ENCODE measurements at regions not wholly inside any gene's neighbourhood (a gene's known extent, or its start where the extent isn't known, plus 50 kb on each side); places are given as distances from the start of the nearest gene placed in this dataset.

DNA sequence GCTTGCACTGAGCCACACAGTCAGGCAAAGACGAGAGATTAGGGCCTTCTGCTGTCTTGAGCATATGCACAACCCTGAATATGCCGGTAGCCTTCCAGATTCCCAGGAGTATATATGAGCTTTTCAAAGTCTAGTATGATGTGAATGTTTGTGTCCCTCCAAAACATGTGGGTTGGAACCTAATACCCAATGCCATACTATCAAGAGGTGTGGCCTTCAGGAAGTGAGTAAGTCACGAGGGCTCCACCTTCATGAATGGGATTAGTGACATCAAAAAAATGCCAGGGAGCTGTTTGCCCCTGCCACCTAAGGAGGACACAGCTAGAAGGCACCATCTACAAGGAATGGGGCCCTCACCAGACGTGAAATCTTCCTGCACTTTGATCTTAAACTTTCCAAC, 105.2 kb downstream of the CH25H start:
- Histone ChIP-seq H3K9me2 (replicated peaks; ENCODE audit: low read length) (no peaks in the 10 kb centered on the region), H3K4me2 (ENCODE audit: low read length) (no peak overlapping the region), H3K36me3 (ENCODE audit: low read depth, low read length) (no peaks in the 10 kb centered on the region), H3K4me3 (ENCODE audit: low read length) (no peak overlapping the region), H3K27me3 (ENCODE audit: low read length) (no peaks in the 10 kb centered on the region), H3F3A (ENCODE audit: low read length, unreplicated experiment) (no peaks in the 10 kb centered on the region), H2AFZ (ENCODE audit: low read length) (0 out of 2 replicates have a peak overlapping the region, but pooled peaks have one; percentile 13), H4K20me1 (ENCODE audit: low read length) (no peaks in the 10 kb centered on the region), H3K9ac (ENCODE audit: low read length) (no peak overlapping the region), H3K27ac (ENCODE audit: low read length) (no peak overlapping the region), H3K9me3 (ENCODE audit: low read length) (no peaks in the 10 kb centered on the region), H3K4me1 (ENCODE audit: insufficient read depth, low read length) (peaks cover 6% of the 10 kb centered on the region; the same call in 1 of the 2 replicates), H3K79me2 (ENCODE audit: low read length) (no peaks in the 10 kb centered on the region)
- no peak for TF ChIP-seq EZH2 (IDR thresholded peaks at IDR 0.05; ENCODE audit: low read length, unreplicated experiment)
- peak; percentile 20 for ATAC-seq
- DNase-seq = peak; percentile 12
- ChIA-PET POLR2A (ENCODE audit: unreplicated experiment) (interaction anchor here (0.6 kb wide), 1 partner anchor 1328 kb away, joined by 3 read pairs; no protein-coding TSS in a partner anchor), CTCF (no interaction called here)
- BruUV-seq (replicated peaks) = no TSS peak
- intact Hi-C loops (cut with micrococcal nuclease) = no loop called here

DNA sequence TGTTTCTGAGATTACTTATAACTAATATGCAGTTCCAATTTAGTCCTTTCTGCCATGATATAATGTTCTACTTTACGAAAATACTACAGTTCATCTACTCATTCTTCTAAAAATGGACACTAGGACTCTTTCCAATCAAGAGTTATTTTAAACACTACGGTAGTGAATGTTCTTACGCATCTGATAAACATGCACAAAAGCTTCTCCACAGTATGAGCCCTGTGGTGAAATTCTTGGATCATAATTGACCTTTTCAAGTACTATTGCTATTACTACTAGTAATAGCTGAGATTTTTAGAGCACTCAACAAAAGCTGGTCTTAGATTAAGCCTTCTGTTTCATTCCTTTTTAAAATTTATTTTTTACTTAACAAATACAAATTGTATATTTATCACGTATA, 106.4 kb downstream of the CH25H start:
- H3K4me1 ChIP-seq (ENCODE audit: insufficient read depth, low read length) = peaks cover 6% of the 10 kb centered on the region; the same call in 1 of the 2 replicates
- intact Hi-C loops (cut with micrococcal nuclease) = no loop called here
- no peaks in the 10 kb centered on the region for H3K36me3 ChIP-seq (ENCODE audit: low read depth, low read length)
- DNase-seq (no peak), ATAC-seq (no peak)
- TF ChIP-seq, protein P1, sequence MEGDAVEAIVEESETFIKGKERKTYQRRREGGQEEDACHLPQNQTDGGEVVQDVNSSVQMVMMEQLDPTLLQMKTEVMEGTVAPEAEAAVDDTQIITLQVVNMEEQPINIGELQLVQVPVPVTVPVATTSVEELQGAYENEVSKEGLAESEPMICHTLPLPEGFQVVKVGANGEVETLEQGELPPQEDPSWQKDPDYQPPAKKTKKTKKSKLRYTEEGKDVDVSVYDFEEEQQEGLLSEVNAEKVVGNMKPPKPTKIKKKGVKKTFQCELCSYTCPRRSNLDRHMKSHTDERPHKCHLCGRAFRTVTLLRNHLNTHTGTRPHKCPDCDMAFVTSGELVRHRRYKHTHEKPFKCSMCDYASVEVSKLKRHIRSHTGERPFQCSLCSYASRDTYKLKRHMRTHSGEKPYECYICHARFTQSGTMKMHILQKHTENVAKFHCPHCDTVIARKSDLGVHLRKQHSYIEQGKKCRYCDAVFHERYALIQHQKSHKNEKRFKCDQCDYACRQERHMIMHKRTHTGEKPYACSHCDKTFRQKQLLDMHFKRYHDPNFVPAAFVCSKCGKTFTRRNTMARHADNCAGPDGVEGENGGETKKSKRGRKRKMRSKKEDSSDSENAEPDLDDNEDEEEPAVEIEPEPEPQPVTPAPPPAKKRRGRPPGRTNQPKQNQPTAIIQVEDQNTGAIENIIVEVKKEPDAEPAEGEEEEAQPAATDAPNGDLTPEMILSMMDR (conservative IDR thresholded peaks at IDR 0.05; ENCODE audit: low read depth, low read length) = no peak
- no peak for TF ChIP-seq EZH2phosphoT487 (IDR thresholded peaks at IDR 0.05; ENCODE audit: borderline replicate concordance, low read length)
- no peak for TF ChIP-seq EZH2 (IDR thresholded peaks at IDR 0.05; ENCODE audit: low read length, unreplicated experiment)
- no peak overlapping the region for H3K4me2 ChIP-seq (ENCODE audit: low read length)
- H3K9ac ChIP-seq (ENCODE audit: low read length) = no peak overlapping the region
- H3K4me3 ChIP-seq (ENCODE audit: low read length) = no peak overlapping the region
- no peaks in the 10 kb centered on the region for H3F3A ChIP-seq (ENCODE audit: low read length, unreplicated experiment)
- H4K20me1 ChIP-seq (ENCODE audit: low read length) = no peaks in the 10 kb centered on the region
- no peaks in the 10 kb centered on the region for H3K79me2 ChIP-seq (ENCODE audit: low read length)
- no peaks in the 10 kb centered on the region for H3K9me2 ChIP-seq (replicated peaks; ENCODE audit: low read length)
- H3K27ac ChIP-seq (ENCODE audit: low read length) = no peak overlapping the region
- CTCF ChIA-PET = no interaction called here
- POLR2A ChIA-PET (ENCODE audit: unreplicated experiment) = no interaction called here
- BruUV-seq (replicated peaks) = no TSS peak
- no peaks in the 10 kb centered on the region for H3K27me3 ChIP-seq (ENCODE audit: low read length)
- no peaks in the 10 kb centered on the region for H3K9me3 ChIP-seq (ENCODE audit: low read length)
- no peak overlapping the region for H2AFZ ChIP-seq (ENCODE audit: low read length)

DNA sequence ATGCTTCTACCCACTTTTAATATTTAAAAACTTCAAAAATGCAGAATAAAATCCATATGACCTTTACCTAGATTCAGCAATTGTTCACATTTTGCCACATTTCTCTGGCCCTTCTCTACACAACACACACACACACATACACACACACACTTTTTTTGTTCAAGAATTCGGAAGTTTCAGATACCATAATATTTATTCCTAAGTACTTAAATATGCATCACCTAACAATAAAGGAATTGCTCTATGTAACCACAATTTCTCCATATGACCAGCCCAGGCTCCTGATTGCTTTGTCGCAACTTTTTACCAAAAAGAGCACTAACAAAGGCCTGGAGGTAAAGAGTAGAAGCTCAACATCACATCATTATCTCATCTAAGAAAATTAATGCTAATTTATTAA, 106.6 kb downstream of the FAS start:
- POLR2A ChIA-PET (ENCODE audit: unreplicated experiment) = no interaction called here
- no peak for ATAC-seq
- Histone ChIP-seq H3K9ac (ENCODE audit: low read length) (no peak overlapping the region), H3K36me3 (ENCODE audit: low read depth, low read length) (no peaks in the 10 kb centered on the region), H4K20me1 (ENCODE audit: low read length) (no peaks in the 10 kb centered on the region), H3K27me3 (ENCODE audit: low read length) (no peaks in the 10 kb centered on the region), H2AFZ (ENCODE audit: low read length) (no peak overlapping the region), H3K9me2 (replicated peaks; ENCODE audit: low read length) (no peaks in the 10 kb centered on the region), H3K4me3 (ENCODE audit: low read length) (no peak overlapping the region), H3K4me1 (ENCODE audit: insufficient read depth, low read length) (peaks cover 6% of the 10 kb centered on the region; the same call in 1 of the 2 replicates), H3K4me2 (ENCODE audit: low read length) (no peak overlapping the region), H3K9me3 (ENCODE audit: low read length) (no peaks in the 10 kb centered on the region), H3K27ac (ENCODE audit: low read length) (no peak overlapping the region), H3K79me2 (ENCODE audit: low read length) (no peaks in the 10 kb centered on the region), H3F3A (ENCODE audit: low read length, unreplicated experiment) (no peaks in the 10 kb centered on the region)
- TF ChIP-seq, protein P1 (conservative IDR thresholded peaks at IDR 0.05; ENCODE audit: low read depth, low read length) = no peak
- TF ChIP-seq EZH2phosphoT487 (IDR thresholded peaks at IDR 0.05; ENCODE audit: borderline replicate concordance, low read length) (no peak), EZH2 (IDR thresholded peaks at IDR 0.05; ENCODE audit: low read length, unreplicated experiment) (no peak)
- intact Hi-C loops (cut with micrococcal nuclease) = no loop called here
- BruUV-seq (replicated peaks) = no TSS peak
- CTCF ChIA-PET = no interaction called here
- DNase-seq = no peak
